ENCODE measurements at regions not wholly inside any gene's neighbourhood (a gene's known extent, or its start where the extent isn't known, plus 50 kb on each side); places are given as distances from the start of the nearest gene placed in this dataset.

GRCh38 chr2:155917380-155917779 is 415.1 kb downstream of the NR4A2 start:
- POLR2A ChIA-PET (ENCODE audit: partially characterized antibody): no interaction called here
- FAIRE-seq: no peak
- DNase-seq (ENCODE audit: low read depth in 1 of 2, low spot score in 2 of 2): no peak
- CTCF ChIA-PET (ENCODE audit: partially characterized antibody): no interaction called here
- Histone ChIP-seq H3K14ac (ENCODE audit: insufficient read length) (no peak overlapping the region), H3K4ac (replicated peaks; ENCODE audit: insufficient read length, low read depth, low read length) (no peak overlapping the region), H4K8ac (ENCODE audit: extremely low read depth, insufficient read depth, low read length) (no peak overlapping the region), H3K9ac (replicated peaks in 1 of 4; ENCODE audit: extremely low read depth in 1 of 4, low read depth in 3 of 4, low read length in 3 of 4) (no peak overlapping the region), H3K79me2 (ENCODE audit: control insufficient read depth in 1 of 2, insufficient read depth in 2 of 2, low read length in 2 of 2) (no peaks in the 10 kb centered on the region), H3K27ac (ENCODE audit: low read depth, low read length) (no peak overlapping the region), H3K4me1 (replicated peaks in 1 of 4; ENCODE audit: control insufficient read depth in 3 of 4, insufficient read depth in 4 of 4, low read length in 3 of 4) (no peaks in the 10 kb centered on the region), H3K23me2 (ENCODE audit: low read depth, low read length) (no peaks in the 10 kb centered on the region), H3K27me3 (replicated peaks in 1 of 4; ENCODE audit: control insufficient read depth in 3 of 4, extremely low read depth in 1 of 4, insufficient read depth in 3 of 4, low read length in 3 of 4) (no peaks in the 10 kb centered on the region), H3K36me3 (ENCODE audit: control insufficient read depth in 2 of 4, insufficient read depth in 4 of 4, low read length in 3 of 4) (no peaks in the 10 kb centered on the region), H2AK5ac (ENCODE audit: low read depth, low read length) (no peak overlapping the region), H2BK5ac (ENCODE audit: low read depth, low read length) (no peak overlapping the region), H4K5ac (ENCODE audit: insufficient read length, low read depth, low read length) (no peak overlapping the region), H4K91ac (replicated peaks; ENCODE audit: insufficient read length, low read length) (no peak overlapping the region), H3K4me2 (ENCODE audit: insufficient read depth in 1 of 2, low read depth in 2 of 2, low read length in 2 of 2) (no peak overlapping the region), H2AFZ (ENCODE audit: low read length) (no peak overlapping the region), H2BK120ac (replicated peaks; ENCODE audit: low read depth, low read length) (no peak overlapping the region), H3K23ac (ENCODE audit: insufficient read length) (no peak overlapping the region), H3K4me3 (ENCODE audit: extremely low read depth in 1 of 4, insufficient read depth in 2 of 4, low read depth in 3 of 4, low read length in 4 of 4) (no peak overlapping the region), H2BK12ac (ENCODE audit: low read depth, low read length) (no peak overlapping the region), H2BK20ac (ENCODE audit: low read length) (no peak overlapping the region), H3K9me3 (ENCODE audit: insufficient read depth in 2 of 2, low read depth in 1 of 2, low read length in 1 of 2) (no peaks in the 10 kb centered on the region), H3K18ac (ENCODE audit: extremely low read depth, low read length) (no peak overlapping the region), H4K20me1 (replicated peaks in 1 of 2; ENCODE audit: control insufficient read depth in 1 of 2, insufficient read depth in 2 of 2, low read length in 2 of 2) (no peaks in the 10 kb centered on the region), H2BK15ac (ENCODE audit: low read length) (no peak overlapping the region), H3K56ac (replicated peaks; ENCODE audit: insufficient read length, low read depth, low read length) (no peak overlapping the region), H3K79me1 (ENCODE audit: low read depth, low read length) (no peaks in the 10 kb centered on the region)
- 87% methylated on average over 1 of the region's 1 CpG; no CpG with 5 or more reads in 1 of the 2 experiments for WGBS, 2 experiments (ENCODE audit: extremely low coverage in 1 of 2, insufficient coverage in 1 of 2, insufficient read length in 1 of 2, insufficient replicate concordance in 2 of 2, low coverage in 1 of 2, low lambda C conversion rate in 2 of 2, missing lambda C conversion rate in 1 of 2)
- TF ChIP-seq RNF2 (IDR thresholded peaks at IDR 0.05; ENCODE audit: borderline replicate concordance, low read depth, low read length, missing control alignments, poor library complexity, severe bottlenecking) (no peak), ATF2 (IDR thresholded peaks at IDR 0.05; ENCODE audit: low read length) (no peak), GTF2F1 (IDR thresholded peaks at IDR 0.05; ENCODE audit: borderline replicate concordance, low read depth, low read length) (no peak), RAD21 (IDR thresholded peaks at IDR 0.05 in 1 of 2, conservative IDR thresholded peaks at IDR 0.05 in 1 of 2; ENCODE audit: low read depth in 2 of 2, low read length in 2 of 2) (no peak), YY1 (IDR thresholded peaks at IDR 0.05; ENCODE audit: low read depth, low read length) (no peak), SUZ12 (IDR thresholded peaks at IDR 0.05; ENCODE audit: low read length) (no peak), CBX5 (IDR thresholded peaks at IDR 0.05; ENCODE audit: low read depth, low read length) (no peak), NRF1 (IDR thresholded peaks at IDR 0.05; ENCODE audit: low read depth, low read length) (no peak), JUND (IDR thresholded peaks at IDR 0.05; ENCODE audit: low read length) (no peak), ATF3 (IDR thresholded peaks at IDR 0.05; ENCODE audit: insufficient read depth, low read depth, low read length) (no peak)

Measured in H1 (cell line).